Choroid plexus epithelial cell (primary cell): ENCODE measurements at regions not wholly inside any gene's neighbourhood (a gene's known extent, or its start where the extent isn't known, plus 50 kb on each side); places are given as distances from the start of the nearest gene placed in this dataset.
A peak's percentile ranks its signal among the peaks of the same experiment; 100 is the strongest.

Experiments
- DNase-seq: peaks from one replicate; pipeline ENCODE4 v3.0.0-alpha.2; 2010; ENCODE audit warnings: low read depth
- H3K4me3 ChIP-seq: 2 replicates; pipeline ENCODE4 v1.5.1; 2011; ENCODE audit warnings: low read depth, mild to moderate bottlenecking, control low read depth, low read length, moderate library complexity
- TF ChIP-seq, protein P1 (sequence below): conservative IDR thresholded peaks from 2 replicates; pipeline ENCODE4 v1.5.1; 2011; ENCODE audit warnings: low read depth, mild to moderate bottlenecking, control low read depth, inconsistent platforms, low read length, moderate library complexity

DNA sequence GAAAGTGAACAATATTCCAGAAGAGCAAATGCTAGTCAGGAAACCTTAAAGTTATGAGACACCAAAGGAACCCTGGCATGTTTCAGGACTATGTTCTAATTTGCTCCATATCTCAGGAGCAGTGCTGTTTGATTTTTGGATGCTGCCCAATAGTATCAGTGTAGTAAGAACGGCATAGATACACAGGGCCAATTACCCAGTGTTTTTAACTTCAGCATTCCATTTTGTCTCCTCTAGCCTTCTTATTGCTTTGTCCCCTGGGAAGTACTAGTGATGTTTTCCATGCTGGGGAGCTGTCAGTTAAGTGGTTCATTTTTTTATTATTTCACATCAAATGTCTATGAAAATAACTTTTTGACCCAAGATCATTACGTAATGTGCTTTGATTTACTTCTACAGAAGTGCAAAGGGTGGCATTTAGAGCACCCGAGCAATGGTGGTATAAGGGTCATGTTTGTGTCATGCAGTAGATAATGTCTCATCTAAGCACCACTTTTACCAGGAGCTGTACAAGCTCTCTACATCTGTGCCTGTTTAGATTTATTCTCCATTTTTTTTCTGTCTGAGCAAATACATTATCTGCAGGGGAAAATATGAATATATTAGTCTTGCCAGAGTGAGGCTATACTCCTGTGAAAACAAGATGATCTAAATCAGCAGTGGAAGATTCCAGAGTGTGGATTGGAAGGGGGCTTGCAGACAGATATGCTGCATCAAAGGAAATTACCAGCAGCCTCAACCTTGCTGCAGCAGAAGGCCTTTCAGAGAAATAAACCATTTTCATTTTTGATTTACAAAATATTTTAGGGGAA lies 198.8 kb upstream of the OPRM1 start:
- TF ChIP-seq, protein P1, sequence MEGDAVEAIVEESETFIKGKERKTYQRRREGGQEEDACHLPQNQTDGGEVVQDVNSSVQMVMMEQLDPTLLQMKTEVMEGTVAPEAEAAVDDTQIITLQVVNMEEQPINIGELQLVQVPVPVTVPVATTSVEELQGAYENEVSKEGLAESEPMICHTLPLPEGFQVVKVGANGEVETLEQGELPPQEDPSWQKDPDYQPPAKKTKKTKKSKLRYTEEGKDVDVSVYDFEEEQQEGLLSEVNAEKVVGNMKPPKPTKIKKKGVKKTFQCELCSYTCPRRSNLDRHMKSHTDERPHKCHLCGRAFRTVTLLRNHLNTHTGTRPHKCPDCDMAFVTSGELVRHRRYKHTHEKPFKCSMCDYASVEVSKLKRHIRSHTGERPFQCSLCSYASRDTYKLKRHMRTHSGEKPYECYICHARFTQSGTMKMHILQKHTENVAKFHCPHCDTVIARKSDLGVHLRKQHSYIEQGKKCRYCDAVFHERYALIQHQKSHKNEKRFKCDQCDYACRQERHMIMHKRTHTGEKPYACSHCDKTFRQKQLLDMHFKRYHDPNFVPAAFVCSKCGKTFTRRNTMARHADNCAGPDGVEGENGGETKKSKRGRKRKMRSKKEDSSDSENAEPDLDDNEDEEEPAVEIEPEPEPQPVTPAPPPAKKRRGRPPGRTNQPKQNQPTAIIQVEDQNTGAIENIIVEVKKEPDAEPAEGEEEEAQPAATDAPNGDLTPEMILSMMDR = no peak
- DNase-seq = peak; percentile 10
- H3K4me3 ChIP-seq = no peak overlapping the region

- TF ChIP-seq, protein P1 = no peak
- no peak overlapping the region for H3K4me3 ChIP-seq
- no peak for DNase-seq
Measured at GRCh38 chr6:153832543-153832942, 206.5 kb upstream of the OPRM1 start.

DNA sequence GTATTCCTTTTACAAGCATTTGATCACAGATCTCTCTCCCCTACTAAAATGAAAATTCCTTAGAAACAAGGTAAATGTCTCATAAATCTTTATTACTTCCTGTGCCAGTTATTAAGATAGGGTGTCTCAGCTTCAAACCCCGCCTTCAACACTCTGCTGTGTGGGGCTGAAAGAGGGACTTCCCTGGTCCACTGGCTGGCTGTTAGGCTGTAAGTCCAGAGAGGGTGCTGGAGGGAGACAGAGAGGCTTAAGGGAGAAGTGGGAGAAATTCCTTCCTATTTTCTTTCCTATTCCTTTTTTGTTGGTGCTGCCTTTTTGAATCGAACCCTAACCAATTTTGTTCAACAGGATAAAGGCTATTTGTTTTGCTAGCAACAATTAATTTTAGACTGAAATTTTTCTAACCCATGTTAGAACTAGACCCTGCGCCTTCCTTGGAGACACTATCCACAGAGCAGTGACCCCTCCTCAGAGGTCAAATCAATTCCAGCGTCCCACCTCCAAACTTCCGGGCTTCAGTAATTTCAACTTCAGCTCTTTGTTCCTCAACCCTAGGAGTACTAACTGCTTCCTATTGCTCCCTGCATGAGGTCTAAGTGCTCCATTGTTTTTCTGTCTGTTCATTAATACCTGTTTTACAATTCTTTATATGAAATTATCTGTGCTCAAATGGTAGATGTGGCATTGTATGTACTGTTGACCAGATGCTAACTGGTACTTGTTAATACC lies 207.5 kb upstream of the OPRM1 start:
- H3K4me3 ChIP-seq = no peak overlapping the region
- TF ChIP-seq, protein P1 = no peak
- DNase-seq = no peak

GRCh38 chr6:153817173-153817572 lies 221.9 kb upstream of the OPRM1 start:
- TF ChIP-seq, protein P1 = no peak
- DNase-seq = no peak
- no peak overlapping the region for H3K4me3 ChIP-seq

GRCh38 chr6:153816366-153816765 lies 222.7 kb upstream of the OPRM1 start:
- H3K4me3 ChIP-seq = no peak overlapping the region
- DNase-seq = no peak
- TF ChIP-seq, protein P1 = no peak

DNA sequence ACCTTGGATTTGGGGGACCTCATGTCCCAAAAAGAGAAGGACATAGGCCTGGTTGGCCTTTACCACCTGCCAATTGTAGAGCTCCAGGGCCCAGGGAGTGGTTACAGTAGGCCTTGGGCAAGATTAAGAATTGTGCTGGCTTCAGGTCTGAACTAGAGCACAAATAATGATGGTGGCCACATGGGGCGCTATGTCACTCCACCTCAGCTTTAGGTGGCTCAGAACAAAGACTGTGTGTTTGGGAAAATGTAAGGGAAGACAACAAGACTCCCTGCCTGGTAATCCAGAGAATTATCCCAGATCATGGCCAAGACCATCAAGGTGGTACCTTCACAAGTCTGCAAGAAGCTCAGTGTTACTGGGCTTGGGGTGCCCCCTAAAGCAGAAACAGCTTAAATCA lies 224.9 kb upstream of the OPRM1 start:
- H3K4me3 ChIP-seq = no peak overlapping the region
- TF ChIP-seq, protein P1 = peak; percentile 26
- DNase-seq = no peak
